HCT116 (cell line): ENCODE measurements at regions not wholly inside any gene's neighbourhood (a gene's known extent, or its start where the extent isn't known, plus 50 kb on each side); places are given as distances from the start of the nearest gene placed in this dataset.

ENCODE experiments used
- CTCF ChIP-seq, 3 experiments: fragments of 200-600 bp in 1 of 3; sonication (generic) in 1 of 3; IDR thresholded peaks in 2 of 3; conservative IDR thresholded peaks in 1 of 3; 2 replicates each; pipeline ENCODE4 v1.5.1; 2012 to 2017; ENCODE audit warnings: low read depth in 2 of 3, low read length in 2 of 3, antibody characterized with exemption in 1 of 3, borderline replicate concordance in 1 of 3, control low read depth in 1 of 3, mild to moderate bottlenecking in 1 of 3, mixed read lengths in 1 of 3, mixed run types in 1 of 3, moderate library complexity in 1 of 3; ENCODE audit not compliant: insufficient read depth in 1 of 3
- RAD21 ChIP-seq: IDR thresholded peaks from 2 replicates; pipeline ENCODE4 v1.6.1; 2012; ENCODE audit warnings: low read depth, mild to moderate bottlenecking

- TF ChIP-seq CTCF (IDR thresholded peaks at IDR 0.05 in 2 of 3, conservative IDR thresholded peaks at IDR 0.05 in 1 of 3; ENCODE audit: borderline replicate concordance in 1 of 3, insufficient read depth in 1 of 3, low read depth in 2 of 3, low read length in 2 of 3), result no peak
- no peak for TF ChIP-seq RAD21
Observed at GRCh38 chr1:23614032-23614660, 54.8 kb upstream of the ID3 start.
